Ishikawa (cell line): ENCODE measurements at regions not wholly inside any gene's neighbourhood (a gene's known extent, or its start where the extent isn't known, plus 50 kb on each side); places are given as distances from the start of the nearest gene placed in this dataset.

Experiments used
- FOXM1 ChIP-seq: IDR thresholded peaks from 2 replicates; pipeline ENCODE4 v1.6.1; 2012; ENCODE audit warnings: low read depth, borderline replicate concordance
- TF ChIP-seq, protein P1 (sequence below): IDR thresholded peaks from 2 replicates; pipeline ENCODE4 v1.6.1; 2012; ENCODE audit warnings: low read depth, mild to moderate bottlenecking

DNA sequence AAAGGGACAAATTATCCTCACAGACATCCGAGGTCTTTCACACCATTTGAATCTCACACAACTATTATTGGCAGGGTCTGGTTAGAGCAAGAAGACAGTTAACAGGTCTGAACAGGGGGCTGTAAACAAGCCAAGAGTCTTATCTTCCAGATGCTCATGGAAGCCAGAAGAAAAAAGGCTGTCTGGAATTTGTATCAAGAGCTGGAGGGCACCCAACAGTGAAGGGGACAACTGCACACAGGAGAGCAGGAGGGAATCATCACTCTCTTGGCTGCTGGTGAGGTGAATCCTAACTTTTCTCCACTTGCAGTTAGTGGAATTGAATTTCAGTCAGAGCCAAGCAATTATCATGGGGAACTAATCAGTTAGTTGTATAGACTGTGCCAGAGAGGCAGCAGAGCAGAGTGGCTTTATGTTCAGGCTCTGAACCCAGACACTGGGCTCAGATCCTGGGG is 880.2 kb upstream of the AUTS2 start:
- no peak for TF ChIP-seq FOXM1
- TF ChIP-seq, protein P1, sequence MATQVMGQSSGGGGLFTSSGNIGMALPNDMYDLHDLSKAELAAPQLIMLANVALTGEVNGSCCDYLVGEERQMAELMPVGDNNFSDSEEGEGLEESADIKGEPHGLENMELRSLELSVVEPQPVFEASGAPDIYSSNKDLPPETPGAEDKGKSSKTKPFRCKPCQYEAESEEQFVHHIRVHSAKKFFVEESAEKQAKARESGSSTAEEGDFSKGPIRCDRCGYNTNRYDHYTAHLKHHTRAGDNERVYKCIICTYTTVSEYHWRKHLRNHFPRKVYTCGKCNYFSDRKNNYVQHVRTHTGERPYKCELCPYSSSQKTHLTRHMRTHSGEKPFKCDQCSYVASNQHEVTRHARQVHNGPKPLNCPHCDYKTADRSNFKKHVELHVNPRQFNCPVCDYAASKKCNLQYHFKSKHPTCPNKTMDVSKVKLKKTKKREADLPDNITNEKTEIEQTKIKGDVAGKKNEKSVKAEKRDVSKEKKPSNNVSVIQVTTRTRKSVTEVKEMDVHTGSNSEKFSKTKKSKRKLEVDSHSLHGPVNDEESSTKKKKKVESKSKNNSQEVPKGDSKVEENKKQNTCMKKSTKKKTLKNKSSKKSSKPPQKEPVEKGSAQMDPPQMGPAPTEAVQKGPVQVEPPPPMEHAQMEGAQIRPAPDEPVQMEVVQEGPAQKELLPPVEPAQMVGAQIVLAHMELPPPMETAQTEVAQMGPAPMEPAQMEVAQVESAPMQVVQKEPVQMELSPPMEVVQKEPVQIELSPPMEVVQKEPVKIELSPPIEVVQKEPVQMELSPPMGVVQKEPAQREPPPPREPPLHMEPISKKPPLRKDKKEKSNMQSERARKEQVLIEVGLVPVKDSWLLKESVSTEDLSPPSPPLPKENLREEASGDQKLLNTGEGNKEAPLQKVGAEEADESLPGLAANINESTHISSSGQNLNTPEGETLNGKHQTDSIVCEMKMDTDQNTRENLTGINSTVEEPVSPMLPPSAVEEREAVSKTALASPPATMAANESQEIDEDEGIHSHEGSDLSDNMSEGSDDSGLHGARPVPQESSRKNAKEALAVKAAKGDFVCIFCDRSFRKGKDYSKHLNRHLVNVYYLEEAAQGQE = no peak
